ENCODE measurements at regions not wholly inside any gene's neighbourhood (a gene's known extent, or its start where the extent isn't known, plus 50 kb on each side); places are given as distances from the start of the nearest gene placed in this dataset.
"Not testable (repeated sequence)": the region's sequence is repeated elsewhere in the genome, so short reads cannot be mapped to it uniquely, and the experiment has no call there.

DNA sequence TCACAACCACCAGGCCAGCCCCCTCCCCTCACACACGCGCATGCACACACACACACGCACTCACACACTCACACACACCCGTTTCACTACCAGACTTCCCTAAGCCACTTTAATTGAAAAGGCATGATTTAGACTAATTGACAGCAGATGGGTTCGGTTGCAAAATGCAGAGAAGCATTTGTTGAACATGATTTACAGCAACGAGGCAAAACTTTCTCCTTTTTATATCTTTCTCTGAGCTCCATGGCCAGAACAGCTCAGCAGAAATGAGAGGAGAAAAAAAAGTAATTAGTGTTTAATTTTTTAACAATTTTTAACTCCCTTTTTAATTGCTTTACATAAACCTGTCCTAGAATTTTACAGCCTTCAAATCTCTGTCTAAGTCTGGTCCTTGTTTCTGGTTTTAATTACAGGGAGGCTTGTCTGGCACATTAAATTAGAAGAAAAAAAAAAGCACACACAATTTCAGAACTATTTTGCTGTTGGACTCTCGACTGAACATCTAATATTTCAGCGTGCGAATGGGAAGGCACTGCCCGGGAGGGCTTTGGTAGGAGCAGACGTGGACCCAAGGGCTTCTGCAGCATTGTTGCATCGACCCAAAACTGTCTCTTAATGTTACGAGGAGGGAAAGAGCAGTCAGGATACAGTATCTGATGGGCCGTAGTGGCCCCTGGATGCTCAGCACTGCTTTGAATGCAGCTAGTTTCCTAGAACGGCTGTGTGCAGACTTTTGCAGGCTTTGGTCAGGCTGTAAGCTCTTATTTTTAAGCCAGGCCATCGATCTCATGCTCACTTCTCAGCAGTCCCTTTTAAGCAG lies 255.9 kb downstream of the SOX9 start:
- H3K9ac ChIP-seq (ENCODE audit: low read depth, low read length) = no peak overlapping the region
- H3K4me1 ChIP-seq (ENCODE audit: insufficient read depth, low read length) = peaks cover 5% of the 10 kb centered on the region; the same call in 1 of the 2 replicates
- no peaks in the 10 kb centered on the region for H3K36me3 ChIP-seq (ENCODE audit: insufficient read depth, low read depth, low read length)
- no peaks in the 10 kb centered on the region for H3K27me3 ChIP-seq (ENCODE audit: insufficient read depth, low read length)
- H3K4me3 ChIP-seq (ENCODE audit: low read length) = no peak overlapping the region
- H3K27ac ChIP-seq (ENCODE audit: low read length) = no peak overlapping the region
- H3K9me3 ChIP-seq (ENCODE audit: insufficient read depth, low read depth, low read length) = no peaks in the 10 kb centered on the region

DNA sequence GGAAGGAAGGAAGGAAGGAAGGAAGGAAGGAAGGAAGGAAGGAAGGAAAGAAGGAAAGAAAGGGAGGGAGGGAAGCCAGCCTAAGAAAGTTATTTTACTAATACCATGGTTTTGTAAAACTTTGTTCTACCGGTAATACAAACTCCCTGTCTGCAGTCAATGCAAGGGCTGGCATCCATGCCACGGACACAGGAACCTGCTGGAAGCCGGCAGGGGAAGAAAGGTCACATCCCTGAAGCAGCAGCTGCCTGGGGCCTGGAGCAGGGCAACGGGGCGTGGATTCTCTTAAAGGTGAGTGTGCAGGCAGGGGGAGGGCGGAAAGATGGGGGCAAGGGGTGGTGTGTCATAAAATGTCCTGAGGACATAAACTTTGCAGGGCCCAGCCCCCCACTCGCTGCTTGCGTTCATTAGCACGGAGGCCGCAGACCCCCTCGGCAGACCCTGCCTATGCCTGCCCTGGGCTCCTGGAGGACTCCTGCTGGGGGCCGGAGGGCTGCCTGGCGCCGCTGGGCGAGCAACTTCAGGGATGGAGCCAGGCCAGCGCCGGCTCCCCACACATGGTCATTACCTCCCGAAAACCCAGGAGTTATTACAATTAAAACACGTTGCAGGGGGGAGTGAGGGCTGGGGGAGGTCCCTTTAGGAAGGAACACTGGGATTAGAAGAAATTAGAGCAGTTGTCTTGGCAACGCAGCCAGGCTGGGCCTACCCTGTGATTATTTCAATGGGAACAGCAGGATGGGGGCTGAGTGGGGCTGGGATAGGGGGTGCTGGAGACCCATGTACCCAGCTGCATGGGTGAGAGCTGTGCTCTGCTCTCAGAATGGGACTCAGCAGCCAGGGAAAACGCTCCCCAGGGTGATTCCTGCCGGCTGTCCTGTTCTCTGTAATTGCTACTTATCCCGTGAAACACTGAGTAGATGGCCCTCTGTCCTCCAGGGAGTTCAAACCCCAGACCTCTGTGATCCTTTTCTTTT lies 257.9 kb downstream of the SOX9 start:
- Histone ChIP-seq H3K36me3 (ENCODE audit: insufficient read depth, low read depth, low read length) (no peaks in the 10 kb centered on the region), H3K9me3 (ENCODE audit: insufficient read depth, low read depth, low read length) (no peaks in the 10 kb centered on the region), H3K9ac (ENCODE audit: low read depth, low read length) (no peak overlapping the region), H3K27ac (ENCODE audit: low read length) (no peak overlapping the region), H3K27me3 (ENCODE audit: insufficient read depth, low read length) (no peaks in the 10 kb centered on the region), H3K4me3 (ENCODE audit: low read length) (no peak overlapping the region), H3K4me1 (ENCODE audit: insufficient read depth, low read length) (peaks cover 16% of the 10 kb centered on the region; the same call in 1 of the 2 replicates)

- H3K9ac ChIP-seq (ENCODE audit: low read depth, low read length) = no peak overlapping the region
- peaks cover 16% of the 10 kb centered on the region; the same call in 1 of the 2 replicates for H3K4me1 ChIP-seq (ENCODE audit: insufficient read depth, low read length)
- no peak overlapping the region for H3K27ac ChIP-seq (ENCODE audit: low read length)
- H3K9me3 ChIP-seq (ENCODE audit: insufficient read depth, low read depth, low read length) = no peaks in the 10 kb centered on the region
- H3K27me3 ChIP-seq (ENCODE audit: insufficient read depth, low read length) = no peaks in the 10 kb centered on the region
- no peak overlapping the region for H3K4me3 ChIP-seq (ENCODE audit: low read length)
- no peaks in the 10 kb centered on the region for H3K36me3 ChIP-seq (ENCODE audit: insufficient read depth, low read depth, low read length)
These were observed 258.7 kb downstream of the SOX9 start for GRCh38 chr17:72379516-72379915.

DNA sequence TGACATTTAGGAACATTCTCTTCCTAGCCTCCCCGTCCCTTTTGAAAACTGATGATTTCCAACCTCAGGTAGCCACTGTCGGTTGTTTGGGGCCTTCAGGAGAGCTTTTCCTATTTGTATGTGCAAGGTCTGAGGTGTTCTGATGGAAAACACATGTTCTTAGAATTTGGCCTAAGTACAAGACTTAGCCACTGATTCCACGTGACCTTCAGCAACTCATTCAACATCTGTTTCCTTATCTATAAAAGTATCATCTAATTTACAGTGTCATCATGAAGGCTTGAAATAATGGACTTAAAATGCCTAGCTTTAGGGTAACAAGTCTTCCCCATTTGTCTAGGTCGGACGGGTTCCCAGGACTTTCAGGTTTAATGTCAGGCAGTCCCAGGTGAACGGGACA lies 259.3 kb downstream of the SOX9 start:
- Histone ChIP-seq H3K27me3 (ENCODE audit: insufficient read depth, low read length) (no peaks in the 10 kb centered on the region), H3K27ac (ENCODE audit: low read length) (no peak overlapping the region), H3K9ac (ENCODE audit: low read depth, low read length) (no peak overlapping the region), H3K9me3 (ENCODE audit: insufficient read depth, low read depth, low read length) (no peaks in the 10 kb centered on the region), H3K36me3 (ENCODE audit: insufficient read depth, low read depth, low read length) (no peaks in the 10 kb centered on the region), H3K4me1 (ENCODE audit: insufficient read depth, low read length) (peaks cover 16% of the 10 kb centered on the region; the same call in 1 of the 2 replicates), H3K4me3 (ENCODE audit: low read length) (no peak overlapping the region)

DNA sequence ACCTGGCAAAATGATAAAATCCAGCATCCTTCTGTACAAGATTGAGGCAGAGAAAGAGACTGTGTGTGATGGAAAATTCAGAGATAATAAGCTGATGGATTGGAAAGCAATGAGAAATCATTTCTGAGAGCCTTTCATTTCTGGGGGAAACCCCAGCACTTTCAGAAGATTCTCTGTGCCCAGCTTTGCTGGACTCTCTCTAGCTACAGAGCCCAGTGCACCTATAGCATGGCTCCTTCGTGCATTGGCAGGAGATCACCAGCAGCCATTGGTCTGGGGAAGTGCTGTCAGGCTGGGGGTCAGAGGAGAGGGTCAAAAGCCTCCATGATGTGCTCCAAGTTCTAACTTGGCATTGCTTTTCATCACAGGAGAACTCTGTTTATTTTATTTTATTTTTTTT lies 259.9 kb downstream of the SOX9 start:
- Histone ChIP-seq H3K27me3 (ENCODE audit: insufficient read depth, low read length) (peaks cover 4% of the 10 kb centered on the region; the same call in 1 of the 2 replicates), H3K27ac (ENCODE audit: low read length) (no peak overlapping the region), H3K9ac (ENCODE audit: low read depth, low read length) (no peak overlapping the region), H3K4me1 (ENCODE audit: insufficient read depth, low read length) (peaks cover 16% of the 10 kb centered on the region; the same call in 1 of the 2 replicates), H3K36me3 (ENCODE audit: insufficient read depth, low read depth, low read length) (no peaks in the 10 kb centered on the region), H3K9me3 (ENCODE audit: insufficient read depth, low read depth, low read length) (no peaks in the 10 kb centered on the region), H3K4me3 (ENCODE audit: low read length) (no peak overlapping the region)

DNA sequence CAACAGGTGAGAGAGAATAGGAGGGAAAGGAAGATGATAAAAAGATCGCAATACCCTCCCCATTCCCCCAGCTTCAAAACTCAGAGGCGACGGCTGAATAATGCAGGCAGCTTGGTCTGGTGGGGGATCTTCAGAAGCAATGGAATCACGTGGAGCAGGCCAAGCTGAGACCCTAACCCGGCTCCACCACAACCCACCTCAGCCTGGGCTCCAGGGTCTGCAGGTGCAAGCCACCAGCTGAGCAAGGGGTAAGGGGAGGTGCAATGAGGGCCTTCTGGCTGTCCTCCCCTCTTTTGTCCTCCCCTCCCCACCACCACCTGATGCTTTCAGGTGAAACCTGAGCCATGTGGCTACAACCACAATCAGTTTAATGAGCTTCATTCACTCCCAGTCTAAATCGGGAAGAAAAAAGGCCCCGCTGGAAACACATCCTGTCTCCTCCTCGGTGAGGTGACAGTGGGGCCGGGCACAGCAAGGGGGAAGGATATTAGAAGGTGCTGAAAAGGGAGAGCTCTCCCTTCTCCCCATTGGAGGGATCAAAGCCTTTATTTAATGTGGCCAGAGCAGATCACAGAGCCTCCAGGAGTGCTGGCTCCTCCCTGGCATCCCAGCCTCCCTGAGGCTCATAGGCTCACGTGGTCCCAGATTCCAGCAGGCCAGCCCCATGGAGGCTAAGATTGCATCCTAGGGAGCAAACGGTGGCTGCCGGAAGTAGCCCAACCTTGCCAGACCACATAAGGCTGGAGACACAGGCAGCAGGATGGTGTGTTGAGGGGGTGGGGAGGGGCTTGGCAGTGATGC lies 261.0 kb downstream of the SOX9 start:
- Histone ChIP-seq H3K4me1 (ENCODE audit: insufficient read depth, low read length) (peaks cover 18% of the 10 kb centered on the region; the same call in 1 of the 2 replicates), H3K36me3 (ENCODE audit: insufficient read depth, low read depth, low read length) (no peaks in the 10 kb centered on the region), H3K27me3 (ENCODE audit: insufficient read depth, low read length) (peaks cover 11% of the 10 kb centered on the region; the same call in 1 of the 2 replicates), H3K9ac (ENCODE audit: low read depth, low read length) (no peak overlapping the region), H3K9me3 (ENCODE audit: insufficient read depth, low read depth, low read length) (no peaks in the 10 kb centered on the region), H3K4me3 (ENCODE audit: low read length) (peak overlapping the region; percentile 23; the same call in 1 of the 2 replicates), H3K27ac (ENCODE audit: low read length) (no peak overlapping the region)

GRCh38 chr17:72382971-72383722 lies 262.3 kb downstream of the SOX9 start:
- no peak overlapping the region for H3K27ac ChIP-seq (ENCODE audit: low read length)
- H3K4me3 ChIP-seq (ENCODE audit: low read length) = no peak overlapping the region; the same call in 1 of the 2 replicates
- peaks cover 19% of the 10 kb centered on the region; the same call in 1 of the 2 replicates for H3K27me3 ChIP-seq (ENCODE audit: insufficient read depth, low read length)
- peaks cover 21% of the 10 kb centered on the region; the same call in 1 of the 2 replicates for H3K4me1 ChIP-seq (ENCODE audit: insufficient read depth, low read length)
- H3K9ac ChIP-seq (ENCODE audit: low read depth, low read length) = no peak overlapping the region
- H3K9me3 ChIP-seq (ENCODE audit: insufficient read depth, low read depth, low read length) = no peaks in the 10 kb centered on the region
- no peaks in the 10 kb centered on the region for H3K36me3 ChIP-seq (ENCODE audit: insufficient read depth, low read depth, low read length)

- Histone ChIP-seq H3K9ac (ENCODE audit: low read depth, low read length) (no peak overlapping the region), H3K9me3 (ENCODE audit: insufficient read depth, low read depth, low read length) (no peaks in the 10 kb centered on the region), H3K27me3 (ENCODE audit: insufficient read depth, low read length) (peaks cover 22% of the 10 kb centered on the region; the same call in 1 of the 2 replicates), H3K27ac (ENCODE audit: low read length) (no peak overlapping the region), H3K36me3 (ENCODE audit: insufficient read depth, low read depth, low read length) (no peaks in the 10 kb centered on the region), H3K4me1 (ENCODE audit: insufficient read depth, low read length) (peaks cover 21% of the 10 kb centered on the region; the same call in 1 of the 2 replicates), H3K4me3 (ENCODE audit: low read length) (no peak overlapping the region)
These were observed 264.7 kb downstream of the SOX9 start for GRCh38 chr17:72385475-72385874.

- H3K36me3 ChIP-seq (ENCODE audit: insufficient read depth, low read depth, low read length); H3K4me3 ChIP-seq (ENCODE audit: low read length); H3K27ac ChIP-seq (ENCODE audit: low read length); H3K9ac ChIP-seq (ENCODE audit: low read depth, low read length); H3K9me3 ChIP-seq (ENCODE audit: insufficient read depth, low read depth, low read length): not testable (repeated sequence)
- peaks cover 21% of the 10 kb centered on the region; the same call in 1 of the 2 replicates for H3K4me1 ChIP-seq (ENCODE audit: insufficient read depth, low read length)
- peaks cover 22% of the 10 kb centered on the region; the same call in 1 of the 2 replicates for H3K27me3 ChIP-seq (ENCODE audit: insufficient read depth, low read length)
These were observed 265.4 kb downstream of the SOX9 start for GRCh38 chr17:72386173-72386572.

GRCh38 chr17:72386619-72387237 lies 265.9 kb downstream of the SOX9 start:
- Histone ChIP-seq H3K9me3 (ENCODE audit: insufficient read depth, low read depth, low read length) (no peaks in the 10 kb centered on the region), H3K4me1 (ENCODE audit: insufficient read depth, low read length) (peaks cover 16% of the 10 kb centered on the region; the same call in 1 of the 2 replicates), H3K4me3 (ENCODE audit: low read length) (no peak overlapping the region), H3K9ac (ENCODE audit: low read depth, low read length) (no peak overlapping the region), H3K27ac (ENCODE audit: low read length) (no peak overlapping the region), H3K36me3 (ENCODE audit: insufficient read depth, low read depth, low read length) (no peaks in the 10 kb centered on the region), H3K27me3 (ENCODE audit: insufficient read depth, low read length) (peaks cover 22% of the 10 kb centered on the region; the same call in 1 of the 2 replicates)
